GM23338 (cell line): ENCODE measurements at regions not wholly inside any gene's neighbourhood (a gene's known extent, or its start where the extent isn't known, plus 50 kb on each side); places are given as distances from the start of the nearest gene placed in this dataset.

Source experiments
- ATAC-seq: fragments of 200-7000 bp; cut with Tn5 transposase; 3 replicates; pipeline ENCODE4 v1.9.1; 2020
- DNase-seq: peaks from one replicate; pipeline ENCODE4 v3.0.0-alpha.2; 2015; ENCODE audit warnings: low spot score
- H2AFZ ChIP-seq: fragments of 200-600 bp; sonication (generic); 2 replicates; pipeline ENCODE4 v1.8.0; 2016; ENCODE audit warnings: antibody characterized with exemption, mild to moderate bottlenecking, moderate library complexity
- H3F3A ChIP-seq: fragments of 200-600 bp; sonication (generic); replicated peaks from 2 replicates; pipeline ENCODE4 v1.8.0; 2017; ENCODE audit warnings: antibody characterized with exemption, mixed run types, low read depth
- H3K27ac ChIP-seq: fragments of 200-600 bp; sonication (generic); 2 replicates; pipeline ENCODE4 v1.6.1; 2016; ENCODE audit warnings: low read depth
- H3K27me3 ChIP-seq: fragments of 200-600 bp; sonication (generic); 2 replicates; pipeline ENCODE4 v1.8.0; 2016; ENCODE audit warnings: mild to moderate bottlenecking, mixed run types, moderate library complexity; ENCODE audit not compliant: insufficient read depth
- H3K36me3 ChIP-seq: fragments of 200-600 bp; sonication (generic); 2 replicates; pipeline ENCODE4 v1.8.0; 2016; ENCODE audit warnings: mild to moderate bottlenecking; ENCODE audit not compliant: insufficient read depth
- H3K4me1 ChIP-seq: fragments of 200-600 bp; sonication (generic); 2 replicates; pipeline ENCODE4 v1.8.0; 2016; ENCODE audit warnings: mild to moderate bottlenecking, moderate library complexity; ENCODE audit not compliant: insufficient read depth
- H3K4me2 ChIP-seq: fragments of 200-600 bp; sonication (generic); 2 replicates; pipeline ENCODE4 v1.7.1; 2017; ENCODE audit warnings: mixed run types
- H3K4me3 ChIP-seq: fragments of 200-600 bp; sonication (generic); 2 replicates; pipeline ENCODE4 v1.6.1; 2016; ENCODE audit warnings: mixed run types
- H3K79me2 ChIP-seq: fragments of 200-600 bp; sonication (generic); replicated peaks from 2 replicates; pipeline ENCODE4 v1.8.0; 2017; ENCODE audit warnings: mild to moderate bottlenecking; ENCODE audit not compliant: insufficient read depth
- H3K9me2 ChIP-seq: fragments of 200-600 bp; sonication (generic); 2 replicates; pipeline ENCODE4 v1.8.0; 2017; ENCODE audit not compliant: insufficient read depth
- H4K20me1 ChIP-seq: fragments of 200-600 bp; sonication (generic); replicated peaks from 2 replicates; pipeline ENCODE4 v1.8.0; 2017; ENCODE audit warnings: mild to moderate bottlenecking; ENCODE audit not compliant: insufficient read depth
- H3K27ac Mint-ChIP-seq: 2 replicates; pipeline ENCODE4 v1.8.0; 2020; ENCODE audit warnings: inconsistent platforms, mild to moderate bottlenecking, moderate library complexity, mixed read lengths
- H3K27me3 Mint-ChIP-seq: 3 replicates; pipeline ENCODE4 v1.8.0; 2022; ENCODE audit warnings: low read depth, mild to moderate bottlenecking, moderate library complexity, mixed read lengths, inconsistent platforms; ENCODE audit not compliant: insufficient read depth, poor library complexity
- H3K36me3 Mint-ChIP-seq: 3 replicates; pipeline ENCODE4 v1.8.0; 2021; ENCODE audit warnings: low read depth, mild to moderate bottlenecking, inconsistent platforms, moderate library complexity, mixed read lengths
- H3K4me1 Mint-ChIP-seq: 3 replicates; pipeline ENCODE4 v1.8.0; 2020; ENCODE audit warnings: mild to moderate bottlenecking, inconsistent platforms, mixed read lengths
- H3K4me3 Mint-ChIP-seq: 3 replicates; pipeline ENCODE4 v1.8.0; 2021; ENCODE audit warnings: moderate library complexity, mild to moderate bottlenecking, inconsistent platforms, mixed read lengths
- H3K9me3 Mint-ChIP-seq: 3 replicates; pipeline ENCODE4 v1.8.0; 2020; ENCODE audit warnings: moderate library complexity, mild to moderate bottlenecking, inconsistent platforms, mixed read lengths
- EZH2phosphoT487 ChIP-seq: fragments of 200-600 bp; sonication (generic); IDR thresholded peaks from one replicate; pipeline ENCODE4 v1.8.1; 2018; ENCODE audit warnings: antibody characterized with exemption; ENCODE audit not compliant: unreplicated experiment
- JUNB ChIP-seq: IDR thresholded peaks from one replicate; pipeline ENCODE4 v1.6.1; 2016; ENCODE audit warnings: antibody characterized with exemption; ENCODE audit not compliant: unreplicated experiment
- NANOG ChIP-seq: IDR thresholded peaks from 2 replicates; pipeline ENCODE4 v1.6.1; 2016; ENCODE audit warnings: antibody characterized with exemption, borderline replicate concordance
- ZNF114 ChIP-seq: fragments of 250-450 bp; sonication (Bioruptor Pico); IDR thresholded peaks from 2 replicates; pipeline ENCODE4 v1.5.0; 2020; ENCODE audit warnings: mild to moderate bottlenecking, moderate library complexity
- ZNF462 ChIP-seq: fragments of 250-450 bp; sonication (Bioruptor Pico); IDR thresholded peaks from 2 replicates; pipeline ENCODE4 v1.5.0; 2020; ENCODE audit warnings: mild to moderate bottlenecking, moderate library complexity

GRCh38 chr6:71478834-71479541, 190.4 kb downstream of the OGFRL1 start:
- Histone ChIP-seq H3K79me2 (no peaks in the 10 kb centered on the region), H3K9me2 (peaks cover 3% of the 10 kb centered on the region; the same call in 1 of the 2 replicates), H4K20me1 (no peaks in the 10 kb centered on the region), H3K4me1 (peaks cover 25% of the 10 kb centered on the region; the same call in 1 of the 2 replicates), H3F3A (no peaks in the 10 kb centered on the region), H3K27ac (peak overlapping the region; percentile 61), H3K27me3 (no peaks in the 10 kb centered on the region), H3K4me2 (no peak overlapping the region), H2AFZ (no peak overlapping the region), H3K36me3 (no peaks in the 10 kb centered on the region), H3K4me3 (no peak overlapping the region)
- peak overlapping the region; percentile 73 for H3K27ac Mint-ChIP-seq
- DNase-seq (peak; percentile 64), ATAC-seq (peak; percentile 48; the same call in 2 of the 3 replicates)
- peaks cover 25% of the 10 kb centered on the region for H3K4me1 Mint-ChIP-seq
- peaks cover 4% of the 10 kb centered on the region for H3K27me3 Mint-ChIP-seq
- H3K9me3 Mint-ChIP-seq = no peaks in the 10 kb centered on the region
- 0 out of 3 replicates have a peak overlapping the region, but pooled peaks have one; percentile 1 for H3K4me3 Mint-ChIP-seq
- TF ChIP-seq NANOG (0 out of 2 replicates have a peak, but pooled peaks have one; percentile 21), ZNF114 (no peak), ZNF462 (CRISPR knock-in tag) (no peak; the same call in 1 of the 2 replicates)
- H3K36me3 Mint-ChIP-seq = no peaks in the 10 kb centered on the region

- ATAC-seq (no peak), DNase-seq (no peak)
- no peak overlapping the region for H3K4me3 ChIP-seq
- no peaks in the 10 kb centered on the region for H4K20me1 ChIP-seq
- H3K4me2 ChIP-seq = no peak overlapping the region
- H3K36me3 ChIP-seq = no peaks in the 10 kb centered on the region
- no peaks in the 10 kb centered on the region for H3F3A ChIP-seq
- no peak overlapping the region for H2AFZ ChIP-seq
- no peaks in the 10 kb centered on the region for H3K9me3 Mint-ChIP-seq
- H3K9me2 ChIP-seq = peaks cover 3% of the 10 kb centered on the region; the same call in 1 of the 2 replicates
- peaks cover 4% of the 10 kb centered on the region for H3K27me3 Mint-ChIP-seq
- H3K4me1 ChIP-seq = peaks cover 25% of the 10 kb centered on the region; the same call in 1 of the 2 replicates
- no peaks in the 10 kb centered on the region for H3K36me3 Mint-ChIP-seq
- H3K27ac Mint-ChIP-seq = peak overlapping the region; percentile 58; the same call in 1 of the 2 replicates
- peaks cover 25% of the 10 kb centered on the region for H3K4me1 Mint-ChIP-seq
- H3K79me2 ChIP-seq = no peaks in the 10 kb centered on the region
- H3K4me3 Mint-ChIP-seq = no peak overlapping the region
- no peak overlapping the region for H3K27ac ChIP-seq
- H3K27me3 ChIP-seq = no peaks in the 10 kb centered on the region
- TF ChIP-seq JUNB = no peak
- TF ChIP-seq ZNF462 (CRISPR knock-in tag) = no peak
- TF ChIP-seq ZNF114 = no peak
- TF ChIP-seq EZH2phosphoT487 = no peak
- no peak for TF ChIP-seq NANOG
These were observed 192.0 kb downstream of the OGFRL1 start for GRCh38 chr6:71480577-71480976.
